ENCODE measurements at regions not wholly inside any gene's neighbourhood (a gene's known extent, or its start where the extent isn't known, plus 50 kb on each side); places are given as distances from the start of the nearest gene placed in this dataset.

DNA sequence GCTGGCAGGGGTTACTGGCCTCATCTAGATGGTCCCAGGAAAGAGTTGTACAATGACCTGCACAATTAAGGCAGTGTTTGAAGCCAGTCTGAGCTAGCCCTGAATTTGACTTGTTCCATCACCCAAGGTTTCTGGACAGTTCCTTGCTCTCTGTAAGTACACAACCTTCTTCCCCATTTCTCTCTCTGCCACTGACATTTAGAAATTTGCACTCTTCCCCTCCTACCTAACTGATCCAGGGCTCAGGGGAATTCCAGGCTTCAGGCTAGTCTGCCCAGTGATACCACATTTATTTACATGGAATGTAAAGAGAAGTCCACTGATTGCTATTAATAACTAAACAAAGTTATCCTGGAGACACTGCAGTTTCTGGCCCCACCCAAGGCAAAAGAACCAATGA is 139.0 kb upstream of the GPR26 start:
- no peak for DNase-seq (ENCODE audit: low read depth)

DNA sequence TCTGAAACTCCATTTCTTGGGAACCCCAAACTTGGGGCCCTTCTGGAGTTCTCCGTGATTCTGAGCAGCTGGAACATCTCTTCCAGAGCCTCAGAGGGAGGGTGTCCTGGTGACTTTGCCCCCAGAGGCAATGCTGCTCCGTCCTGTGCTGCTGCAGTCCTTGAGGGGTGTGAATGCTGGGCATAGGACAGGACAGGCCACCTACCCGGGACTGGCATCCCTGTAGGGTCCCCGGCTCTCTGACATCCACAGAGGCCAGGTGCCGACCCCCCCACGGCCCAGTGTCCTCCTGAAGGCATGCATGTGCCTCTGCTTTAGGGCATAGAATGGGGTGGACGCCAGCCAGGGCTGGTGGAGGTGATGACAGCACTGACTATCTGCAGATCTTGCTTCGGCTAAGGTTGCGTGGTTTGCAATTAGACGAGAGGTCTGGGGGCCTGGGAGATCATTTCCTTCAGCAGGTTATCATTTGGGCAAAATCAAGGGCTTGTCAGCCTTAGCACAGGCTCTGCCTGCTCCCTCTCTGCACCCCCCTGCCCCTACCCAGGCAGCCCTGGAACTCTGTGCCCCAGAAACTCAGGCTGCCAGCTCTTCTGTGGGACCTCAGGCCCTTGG is 136.9 kb upstream of the GPR26 start:
- DNase-seq (ENCODE audit: low read depth) = no peak

DNA sequence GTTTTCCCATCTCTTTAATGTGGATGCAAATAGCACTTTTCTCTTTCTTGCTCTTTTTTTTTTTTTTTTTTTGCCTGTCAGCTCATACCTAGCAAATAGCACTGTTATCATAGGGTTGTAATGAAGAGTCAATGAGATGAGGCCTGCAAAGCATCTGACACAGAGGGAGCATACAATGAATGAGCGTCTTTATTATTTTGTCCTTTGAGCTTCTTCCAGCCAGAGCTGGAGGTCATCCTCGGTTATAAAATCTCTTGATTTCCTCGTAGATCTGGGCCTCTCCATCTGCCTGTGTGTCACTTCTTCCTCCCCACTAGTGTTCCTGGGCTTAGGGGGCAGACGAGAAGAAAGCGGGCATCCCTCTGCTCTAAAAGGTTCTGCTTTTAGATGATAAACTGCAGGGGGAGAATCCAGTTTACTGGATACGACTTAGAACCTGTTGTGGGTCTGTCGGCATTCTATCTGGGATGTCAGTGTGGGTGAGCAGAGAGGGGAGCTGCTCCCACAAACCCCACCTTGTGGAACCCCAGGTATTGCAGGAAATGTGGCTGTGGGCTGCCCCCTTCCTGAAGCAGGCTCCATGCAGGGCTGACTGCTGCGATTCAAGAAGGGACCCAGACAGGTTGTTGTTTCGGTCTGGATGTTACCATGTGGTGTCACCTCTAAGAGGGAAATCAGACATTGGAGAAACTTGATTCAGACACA is 135.8 kb upstream of the GPR26 start:
- no peak for DNase-seq (ENCODE audit: low read depth)

DNA sequence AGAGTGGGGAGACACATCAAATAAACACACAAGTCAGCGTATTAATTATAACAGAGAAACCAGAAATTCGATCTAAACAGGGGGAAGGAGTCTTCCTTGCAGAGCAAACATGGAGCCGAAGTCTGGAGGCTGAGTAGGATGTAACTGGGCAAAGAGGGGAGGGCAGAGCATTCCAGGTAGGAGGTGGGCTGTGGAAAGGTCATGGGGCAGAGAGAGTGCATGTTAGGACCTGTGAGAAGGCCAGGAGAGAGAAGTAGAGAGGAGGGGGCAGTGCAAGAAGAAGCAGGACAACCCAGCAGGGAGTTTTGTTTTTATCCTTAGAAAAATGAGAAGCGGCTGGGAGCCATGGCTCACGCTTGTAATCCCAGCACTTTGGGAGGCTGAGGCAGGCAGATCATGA is 130.8 kb upstream of the GPR26 start:
- no peak for DNase-seq (ENCODE audit: low read depth)

DNA sequence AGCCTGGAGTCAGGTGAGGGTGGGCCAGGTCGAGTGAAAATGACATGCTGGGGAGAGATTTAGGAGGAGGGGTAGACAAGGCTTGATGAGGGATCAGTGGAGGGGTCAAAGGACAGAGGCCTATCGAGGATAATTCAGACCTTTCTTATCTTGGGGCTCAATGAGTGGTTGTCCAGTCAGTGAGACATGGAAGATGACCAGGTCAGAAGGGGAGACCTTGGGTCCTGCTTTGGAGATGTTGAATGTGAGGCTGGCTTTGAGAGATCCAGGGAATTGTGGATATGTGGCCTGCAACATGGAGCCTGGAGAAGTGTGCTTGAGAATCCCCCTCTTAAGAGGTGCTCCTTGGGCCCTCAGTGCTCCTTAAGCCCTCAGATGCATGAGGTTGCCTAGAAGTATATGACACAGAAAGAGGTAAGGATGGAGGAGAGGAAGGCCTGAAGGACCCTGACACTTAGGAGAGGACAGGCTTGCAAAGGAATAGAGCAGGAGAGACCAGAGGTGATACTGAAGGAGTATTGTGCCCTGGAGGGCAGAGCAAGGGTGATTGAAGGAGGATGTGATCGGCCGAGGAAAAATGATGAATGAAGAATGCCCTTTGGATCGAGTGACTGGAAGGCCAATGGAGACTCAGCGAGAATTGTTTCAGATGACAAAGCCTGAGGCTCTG is 129.8 kb upstream of the GPR26 start:
- no peak for DNase-seq (ENCODE audit: low read depth)

DNA sequence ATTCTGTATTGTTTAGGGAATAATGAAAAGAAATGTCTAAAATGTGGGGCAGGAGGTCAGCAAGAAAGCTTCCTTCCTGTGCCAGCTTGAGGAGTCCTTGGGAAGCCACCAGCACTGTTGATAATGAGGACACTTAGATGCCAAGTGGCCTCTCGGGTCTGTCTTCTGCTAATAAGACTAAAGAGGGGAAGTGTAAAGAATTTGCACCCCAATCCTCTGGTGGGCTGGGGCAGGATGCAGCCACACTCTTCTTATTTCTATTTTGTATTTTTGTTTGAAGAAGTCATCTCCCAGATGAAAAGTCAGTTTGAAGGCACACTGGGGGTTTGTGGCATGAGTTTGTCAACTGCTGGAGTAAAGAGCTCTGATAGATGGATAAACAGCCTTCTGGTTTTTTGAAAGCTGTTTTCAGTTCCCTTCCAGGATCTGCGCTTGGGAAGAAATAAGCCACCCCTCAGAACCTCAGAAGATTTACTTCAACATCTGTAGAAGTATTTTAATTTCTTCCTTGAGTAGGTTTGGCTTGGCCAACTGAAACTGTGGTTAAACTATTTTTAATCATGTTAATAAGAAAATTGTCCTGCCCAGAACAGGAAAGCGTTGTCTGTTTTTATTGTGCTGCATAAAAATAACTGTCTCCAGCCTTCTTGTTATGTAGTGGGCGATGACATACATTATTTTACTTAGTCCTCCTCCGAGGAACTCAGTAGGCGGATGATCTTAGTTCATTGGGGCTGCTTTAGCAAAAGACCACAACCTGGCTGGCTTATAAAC is 128.8 kb upstream of the GPR26 start:
- DNase-seq (ENCODE audit: low read depth) = no peak

DNA sequence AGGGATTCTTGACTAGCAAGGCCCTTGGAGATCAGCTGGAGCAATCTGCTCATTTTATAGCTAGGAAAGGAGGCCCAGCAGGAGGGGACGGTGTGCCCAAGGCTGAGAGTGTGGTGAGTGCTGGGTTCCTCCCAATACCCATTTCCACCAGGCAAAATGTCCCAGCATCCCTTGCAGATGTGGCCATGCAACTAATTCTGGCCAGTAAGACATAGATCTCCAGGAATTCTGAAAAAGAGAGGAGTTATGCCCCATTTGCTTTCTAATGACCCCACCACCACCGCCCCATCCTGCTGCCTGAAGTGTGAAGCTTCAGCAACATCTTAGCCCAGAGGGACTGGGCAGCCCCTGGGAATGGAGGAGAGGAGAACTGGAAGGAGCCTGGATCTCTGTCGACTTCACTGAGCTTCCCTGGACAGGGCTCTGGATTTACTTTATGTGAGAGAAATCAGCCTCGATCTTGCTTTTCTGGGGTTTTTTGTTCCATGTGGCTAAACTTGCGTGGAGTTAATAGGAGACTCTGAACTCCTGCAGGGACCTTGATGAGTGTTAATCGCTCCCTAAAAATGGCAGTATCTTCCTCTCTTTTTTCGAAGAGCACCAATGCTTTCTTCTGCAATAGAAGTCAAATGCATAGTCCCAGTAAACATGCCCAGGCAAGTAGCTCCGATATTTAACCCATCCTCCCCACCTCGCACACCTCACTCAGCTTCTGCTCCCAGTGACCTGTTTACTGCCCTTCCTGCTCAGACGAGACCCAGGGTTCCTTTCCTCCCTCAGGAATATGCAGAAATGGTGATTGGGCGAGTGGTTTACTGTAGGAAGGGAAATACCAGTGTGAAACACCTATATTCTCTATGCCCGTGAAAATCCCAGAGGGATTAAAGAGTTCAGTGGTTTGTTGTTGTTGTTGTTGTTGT is 127.5 kb upstream of the GPR26 start:
- no peak for DNase-seq (ENCODE audit: low read depth)

DNA sequence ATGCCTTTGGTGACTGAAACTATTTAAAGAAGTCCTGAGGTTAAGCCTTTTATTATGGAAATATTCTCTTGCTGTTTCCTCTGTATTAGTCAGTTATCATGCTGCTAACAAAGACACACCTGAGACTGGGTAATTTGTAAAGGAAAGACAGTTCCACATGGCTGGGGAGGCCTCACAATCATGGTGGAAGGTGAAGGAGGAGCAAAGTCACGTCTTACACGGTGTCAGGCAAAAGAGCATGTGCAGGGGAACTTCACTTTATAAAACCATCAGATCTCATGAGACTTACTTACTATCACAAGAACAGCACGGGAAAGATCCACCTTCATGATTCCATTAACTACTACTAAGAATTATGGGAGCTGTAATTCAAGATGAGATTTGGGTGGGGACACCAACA is 121.2 kb upstream of the GPR26 start:
- no peak for DNase-seq (ENCODE audit: low read depth)

DNA sequence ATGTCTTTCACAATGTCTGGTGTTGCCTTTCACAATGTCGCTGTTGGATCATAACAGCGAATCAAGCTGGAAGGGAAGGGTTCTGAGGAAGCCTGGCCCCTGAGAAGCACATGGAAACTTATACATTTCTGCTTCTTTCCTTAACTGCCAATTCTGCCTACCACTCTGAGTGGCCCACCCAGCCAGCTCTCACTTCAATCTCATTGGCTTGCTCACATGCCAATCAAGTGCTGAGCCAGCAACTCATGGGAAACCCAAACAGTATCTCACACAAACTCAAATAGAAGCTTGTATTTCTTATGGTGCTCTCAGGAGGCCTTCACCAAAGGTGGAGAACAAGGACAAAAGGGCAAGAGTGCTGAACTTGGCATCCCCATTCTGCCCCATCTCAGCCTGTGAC is 117.4 kb upstream of the GPR26 start:
- DNase-seq (ENCODE audit: low read depth) = no peak

DNA sequence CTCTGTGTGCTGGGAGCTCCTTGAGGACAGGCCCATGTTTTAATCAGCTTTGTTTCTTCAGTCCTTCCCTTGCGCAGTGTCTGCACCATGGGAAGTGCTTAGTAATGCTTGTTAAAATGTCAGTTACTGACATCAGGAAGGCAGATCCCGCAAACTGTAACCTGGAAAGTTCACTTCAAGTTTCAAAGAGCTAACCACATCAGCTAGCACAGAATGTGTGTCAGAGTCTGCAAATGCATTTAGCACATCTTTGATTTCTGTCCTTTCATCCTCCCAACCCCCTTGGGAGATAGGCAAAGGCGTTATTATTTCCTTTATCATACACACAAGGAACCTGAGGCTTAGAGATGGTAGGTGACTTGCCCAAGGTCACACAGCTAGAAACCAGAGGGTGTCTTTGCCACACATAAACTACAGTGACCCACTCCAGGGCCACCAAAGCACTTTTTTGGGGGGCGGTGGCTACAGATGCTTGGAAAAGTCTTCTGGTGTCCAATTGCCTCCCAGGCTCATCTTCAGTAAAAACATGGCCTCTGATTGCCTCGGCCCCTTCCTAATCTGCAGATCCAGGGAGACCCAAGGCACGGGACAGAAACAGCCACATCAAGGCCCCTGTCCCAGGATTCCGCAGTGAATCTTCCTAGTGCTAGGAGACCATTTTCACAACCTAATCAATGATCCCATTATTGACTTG is 116.2 kb upstream of the GPR26 start:
- no peak for DNase-seq (ENCODE audit: low read depth)

DNA sequence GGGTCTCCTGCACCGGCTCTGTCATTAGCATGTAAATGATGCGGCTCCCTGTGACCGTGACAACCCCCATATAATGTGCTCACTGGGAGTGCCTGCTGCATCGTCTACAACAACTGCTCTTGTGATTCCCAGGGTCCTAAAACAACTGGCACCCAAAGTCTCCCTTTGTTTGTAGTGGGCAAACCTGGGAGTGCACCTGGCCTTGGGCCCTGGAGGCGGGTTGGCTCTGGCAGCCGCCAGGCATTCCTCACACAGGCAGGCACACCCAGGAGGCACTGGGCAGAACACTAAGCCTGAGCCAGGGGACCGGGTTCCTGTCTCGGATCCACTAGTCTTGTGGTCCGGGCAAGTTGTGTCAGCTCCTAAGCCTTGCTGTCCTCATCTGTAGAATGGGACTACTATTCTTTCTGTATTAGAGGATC is 115.5 kb upstream of the GPR26 start:
- no peak for DNase-seq (ENCODE audit: low read depth)

DNA sequence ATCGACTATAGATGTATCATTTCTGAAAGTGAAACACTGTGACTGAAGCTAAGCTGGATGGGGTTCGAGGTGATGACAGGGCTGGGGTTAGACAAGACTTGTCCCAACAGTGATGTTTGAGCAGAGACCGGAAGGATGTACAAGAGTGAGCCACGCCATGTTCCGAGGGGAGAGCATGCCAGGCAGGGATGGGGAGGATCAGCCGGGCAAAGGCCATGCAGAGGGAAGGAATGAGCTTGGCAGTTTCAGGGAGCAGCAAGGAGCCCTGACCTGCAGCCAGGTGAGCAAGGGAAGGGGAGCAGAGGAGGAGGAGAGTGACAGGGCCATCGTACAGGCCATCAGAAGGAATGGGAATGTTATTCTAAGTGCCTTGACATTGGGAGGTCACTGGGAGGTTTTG is 114.9 kb upstream of the GPR26 start:
- no peak for DNase-seq (ENCODE audit: low read depth)

DNA sequence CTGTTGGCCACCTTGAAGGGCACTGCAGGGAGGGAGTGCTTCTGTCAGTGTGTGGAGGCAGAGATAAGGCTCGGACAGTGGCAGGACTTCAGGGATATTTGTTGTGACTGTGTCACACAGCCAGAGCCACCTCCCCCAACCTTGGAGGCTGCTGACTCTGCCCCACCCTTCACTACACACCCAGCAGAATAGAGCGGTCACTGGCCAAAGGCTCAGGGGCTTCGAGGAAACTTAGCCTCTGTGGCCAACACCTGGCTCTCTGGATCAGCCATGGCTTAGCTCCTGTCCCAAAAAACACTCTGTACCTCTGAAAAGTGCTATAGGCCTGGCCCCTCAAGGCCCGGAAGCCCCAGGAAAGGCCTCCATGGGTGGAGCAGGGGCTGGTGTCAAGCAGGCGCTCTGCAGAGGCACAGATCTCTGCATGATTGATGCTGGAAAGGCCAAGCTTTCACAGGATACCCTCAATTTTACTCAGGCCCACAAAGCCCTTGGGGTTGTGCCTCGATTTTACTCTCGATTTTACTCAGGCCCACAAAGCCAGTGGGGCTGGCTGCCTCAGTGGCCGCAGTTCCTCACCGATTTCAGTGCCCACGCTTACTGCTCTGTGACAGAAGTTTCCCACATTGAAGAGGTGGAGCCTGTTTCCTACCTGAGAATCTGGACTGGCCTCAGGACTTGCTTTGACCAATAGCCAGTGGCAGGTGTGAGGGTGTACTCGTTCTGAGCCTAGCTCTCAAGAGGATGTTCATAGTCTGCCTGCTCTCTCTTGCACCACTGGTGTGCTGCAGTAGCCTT is 113.2 kb upstream of the GPR26 start:
- DNase-seq (ENCODE audit: low read depth) = no peak

DNA sequence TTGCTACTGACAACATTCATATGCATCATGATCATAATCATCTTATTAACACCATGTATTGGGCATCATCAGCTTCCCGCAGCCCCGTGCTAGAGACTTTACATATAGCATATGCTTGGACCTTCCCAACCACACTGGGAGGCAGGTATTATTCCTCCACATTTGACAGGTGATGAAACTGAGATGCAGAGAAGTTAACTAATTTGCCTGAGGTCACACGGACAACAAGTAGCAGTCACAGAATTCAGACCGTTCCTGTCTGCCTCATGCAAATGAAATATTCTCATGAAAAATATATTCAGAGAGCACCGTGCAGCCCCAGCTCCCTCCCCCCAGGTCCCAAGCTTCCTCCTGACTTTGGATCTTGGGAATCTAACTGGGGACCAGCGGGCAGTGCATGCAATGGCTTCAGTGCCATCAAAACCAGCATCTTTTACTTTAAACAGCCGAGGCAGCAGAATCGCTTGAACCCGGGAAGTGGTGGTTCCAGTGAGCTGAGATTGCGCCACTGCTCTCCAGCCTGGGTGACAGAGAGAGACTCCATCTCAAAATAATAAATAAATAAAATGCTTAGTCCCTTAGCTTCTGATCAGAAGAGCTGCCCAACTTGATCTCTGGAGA is 112.2 kb upstream of the GPR26 start:
- DNase-seq (ENCODE audit: low read depth) = no peak

DNA sequence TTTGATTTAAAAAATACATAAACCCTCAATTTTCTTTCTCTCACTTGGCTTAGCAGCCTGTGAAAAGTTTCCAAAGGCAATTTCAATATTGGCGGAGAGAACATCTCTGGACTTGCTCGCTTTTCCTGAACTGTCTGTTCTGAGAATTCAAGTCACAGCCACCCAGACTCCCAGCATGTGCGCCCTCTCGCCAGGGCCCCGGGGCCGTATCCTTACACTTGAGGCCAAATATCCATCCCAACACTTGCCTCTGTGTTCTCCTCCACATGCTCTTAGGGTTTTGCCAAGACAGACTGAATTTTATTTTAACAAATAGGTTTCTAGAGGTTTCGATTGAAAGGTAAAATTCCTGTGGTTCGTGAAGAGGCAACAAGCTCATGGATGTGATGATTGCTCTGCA is 111.5 kb upstream of the GPR26 start:
- DNase-seq (ENCODE audit: low read depth) = no peak

DNA sequence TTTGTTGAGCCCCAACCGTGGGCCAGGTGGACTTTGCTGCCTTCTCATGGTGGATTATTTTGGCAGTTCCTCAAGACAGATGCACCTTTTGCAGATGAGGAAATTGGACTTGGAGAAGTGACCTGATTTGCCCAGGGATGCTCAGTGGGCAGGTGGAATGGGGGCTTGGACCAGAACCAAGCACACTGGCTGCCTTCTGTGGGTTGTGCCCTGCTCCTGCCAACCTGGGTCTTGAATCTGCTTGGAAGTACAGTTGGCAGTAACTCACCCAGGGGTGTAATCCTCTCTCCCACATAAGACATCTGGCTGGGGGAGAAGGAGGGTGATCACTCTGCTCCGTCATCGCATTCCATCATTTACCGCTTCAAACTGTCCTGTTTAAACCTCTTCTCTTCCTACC is 110.5 kb upstream of the GPR26 start:
- no peak for DNase-seq (ENCODE audit: low read depth)

DNA sequence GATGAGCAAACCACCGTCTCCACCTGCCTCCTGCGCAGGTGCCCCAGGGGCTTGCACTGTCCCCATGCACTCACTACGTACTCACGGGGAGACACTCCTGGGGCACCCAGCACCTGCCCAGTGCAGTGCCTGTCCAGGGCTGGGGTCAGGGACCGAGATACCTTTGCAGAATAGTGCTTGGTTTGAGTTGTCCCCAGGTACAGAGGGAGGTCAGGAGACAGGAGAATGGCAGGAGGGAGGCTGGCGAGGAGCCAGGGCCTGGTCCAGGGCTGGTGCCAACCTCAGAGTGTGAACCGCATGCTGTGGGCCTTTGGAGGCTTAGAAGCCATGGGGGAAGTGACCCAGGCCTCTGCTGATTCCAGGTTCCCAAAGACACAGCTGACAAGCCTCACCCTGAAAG is 110.1 kb upstream of the GPR26 start:
- DNase-seq (ENCODE audit: low read depth) = no peak

DNA sequence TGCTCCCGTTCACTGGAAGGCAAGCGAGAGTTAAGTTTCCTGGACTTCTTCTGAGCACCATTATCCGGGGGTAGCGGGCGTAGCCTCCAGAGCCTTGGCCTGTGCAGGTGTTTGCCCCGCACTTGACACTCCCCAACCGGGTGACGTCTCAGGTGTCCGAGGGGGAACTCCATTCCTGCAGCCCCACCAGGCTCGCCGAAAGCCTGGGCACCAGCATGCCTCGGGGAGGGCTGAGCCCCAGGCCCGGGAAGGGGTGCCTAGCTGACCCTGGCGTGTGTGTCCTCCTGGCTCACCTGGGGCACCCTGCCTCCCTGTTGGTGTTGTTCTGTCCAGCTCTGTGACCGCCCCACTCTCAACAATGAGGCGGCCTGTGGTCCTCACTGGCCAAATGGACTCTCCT is 109.4 kb upstream of the GPR26 start:
- no peak for DNase-seq (ENCODE audit: low read depth)

DNA sequence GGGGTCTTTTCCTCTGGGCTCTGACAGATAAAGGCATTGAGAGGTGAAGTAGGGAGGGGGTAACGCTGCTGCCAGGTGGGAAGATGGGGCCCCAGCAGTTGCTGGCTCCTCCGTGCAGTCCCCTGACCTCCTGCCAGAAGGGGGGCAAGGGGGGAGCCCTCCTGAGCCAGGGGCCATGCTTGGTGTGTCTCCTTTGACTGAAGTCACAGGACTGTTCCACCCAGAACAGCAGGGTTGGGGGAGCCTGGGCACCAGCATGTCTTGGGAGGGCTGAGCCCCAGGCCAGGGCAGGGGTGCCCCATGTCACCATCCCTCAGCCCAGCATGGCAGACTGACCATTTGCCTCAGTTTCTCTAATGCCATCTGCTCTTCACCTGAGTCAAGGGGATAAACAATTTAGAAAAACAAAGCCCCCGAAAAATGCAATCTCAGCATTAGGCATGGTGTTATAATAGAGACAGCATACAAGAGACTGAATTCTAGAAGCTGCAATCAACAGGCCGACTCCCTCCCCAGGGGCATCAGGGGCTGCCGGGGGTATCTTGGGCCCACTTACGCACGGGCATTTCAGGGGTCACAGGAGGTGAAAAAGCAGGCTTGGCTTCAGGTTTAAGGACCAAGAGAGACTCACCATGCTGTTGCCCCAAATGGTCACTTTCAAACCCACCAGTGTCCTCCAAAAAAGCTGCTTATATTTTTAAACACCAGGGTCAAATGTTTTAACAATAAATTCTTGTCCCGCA is 108.6 kb upstream of the GPR26 start:
- DNase-seq (ENCODE audit: low read depth) = no peak

All from fibroblast of gingiva (primary cell).